ENCODE measurements at regions not wholly inside any gene's neighbourhood (a gene's known extent, or its start where the extent isn't known, plus 50 kb on each side); places are given as distances from the start of the nearest gene placed in this dataset.

GRCh38 chr22:34845391-34845790, 220.6 kb upstream of the ISX start:
- DNase-seq: no peak

DNA sequence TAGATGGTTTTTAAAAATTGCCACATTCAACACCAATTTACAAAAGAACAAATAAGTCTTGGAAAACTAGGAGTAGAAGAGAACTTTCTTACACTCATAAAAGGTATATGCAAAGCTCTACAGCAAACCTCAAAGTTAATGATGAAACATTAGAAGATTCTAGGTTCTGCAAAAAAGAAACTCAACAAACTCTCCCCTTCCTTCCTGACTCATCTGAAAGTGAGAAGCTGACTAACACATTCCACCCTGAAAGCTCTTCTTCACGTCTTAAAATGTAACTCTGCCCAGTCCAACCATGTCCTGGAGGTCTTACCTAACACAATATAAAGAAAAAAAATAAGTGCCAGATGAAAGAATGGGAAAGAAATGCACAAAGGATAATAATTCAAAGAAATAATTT, 218.9 kb upstream of the ISX start:
- no peak for DNase-seq

- no peak for DNase-seq
Measured at GRCh38 chr22:34849965-34850364, 216.0 kb upstream of the ISX start.

- no peak for DNase-seq
Measured at GRCh38 chr22:34851918-34852662, 213.9 kb upstream of the ISX start.

- DNase-seq: no peak
Measured at GRCh38 chr22:34855471-34855870, 210.5 kb upstream of the ISX start.

- no peak for DNase-seq
Measured at GRCh38 chr22:34858066-34858465, 207.9 kb upstream of the ISX start.

DNA sequence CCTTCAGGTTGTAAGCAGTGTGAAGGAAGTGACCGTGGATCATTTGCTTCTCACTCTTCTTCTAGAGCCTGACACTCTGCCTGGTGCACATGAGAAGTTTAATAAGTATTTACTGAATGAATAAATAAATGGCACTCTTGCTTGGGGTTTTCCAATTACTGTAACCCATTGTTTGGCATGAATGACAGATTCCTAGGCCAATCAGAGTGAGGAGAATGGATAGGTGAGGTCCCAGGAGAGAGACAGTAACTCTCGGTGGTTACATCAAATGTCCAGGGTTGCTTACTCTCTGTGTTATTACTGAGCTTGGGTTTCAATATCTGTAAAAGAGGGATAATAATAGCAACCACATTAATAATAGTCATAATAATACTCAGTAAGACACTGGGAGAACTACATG, 204.2 kb upstream of the ISX start:
- DNase-seq: no peak

DNA sequence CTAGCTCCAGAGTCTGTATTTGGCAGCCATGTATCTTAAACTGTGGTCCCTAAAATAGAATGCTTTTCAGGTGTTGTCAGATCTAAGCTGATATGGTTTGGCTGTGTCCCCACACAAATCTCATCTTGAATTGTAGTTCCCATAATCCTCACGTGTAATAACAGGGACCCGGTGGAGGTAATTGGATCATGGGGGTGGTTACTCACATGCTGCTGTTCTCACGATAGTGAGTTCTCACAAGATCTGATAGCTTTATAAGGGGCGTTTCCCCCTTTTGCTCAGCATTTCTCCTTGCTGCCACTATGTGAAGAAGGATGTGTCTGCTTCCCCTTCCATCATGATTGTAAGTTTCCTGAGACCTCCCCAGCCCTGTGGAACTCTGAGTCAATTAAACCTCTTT, 199.9 kb upstream of the ISX start:
- no peak for DNase-seq

DNA sequence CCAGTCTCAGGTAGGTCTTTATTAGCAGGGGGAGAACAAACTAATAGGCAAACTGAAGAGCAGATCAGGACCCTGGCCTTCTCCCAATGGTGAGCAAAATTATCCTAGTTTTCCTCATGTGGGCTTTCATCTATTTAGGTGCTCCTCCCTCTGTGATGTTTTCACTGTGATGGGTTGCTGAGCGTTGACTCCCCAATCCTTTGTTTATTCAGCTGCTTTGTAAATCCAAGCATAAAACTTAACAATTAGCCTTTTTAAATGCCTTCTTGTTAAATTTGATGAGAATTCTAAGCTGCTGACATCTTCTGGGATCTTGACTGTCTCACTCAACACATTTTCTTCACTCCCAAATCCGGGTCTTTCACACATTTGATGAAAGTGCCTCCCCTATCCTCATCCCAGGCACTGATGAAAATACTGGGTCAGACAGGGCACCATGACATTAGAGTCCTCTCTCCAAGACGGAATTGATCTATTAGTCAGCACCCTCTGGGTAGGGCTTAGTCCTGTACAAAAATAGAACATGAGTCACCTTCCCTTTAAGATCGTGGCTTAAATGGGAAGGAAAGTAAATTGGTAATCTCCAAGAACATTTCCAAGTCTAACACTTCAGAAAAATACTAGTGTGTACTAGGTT, 199.3 kb upstream of the ISX start:
- no peak for DNase-seq

DNA sequence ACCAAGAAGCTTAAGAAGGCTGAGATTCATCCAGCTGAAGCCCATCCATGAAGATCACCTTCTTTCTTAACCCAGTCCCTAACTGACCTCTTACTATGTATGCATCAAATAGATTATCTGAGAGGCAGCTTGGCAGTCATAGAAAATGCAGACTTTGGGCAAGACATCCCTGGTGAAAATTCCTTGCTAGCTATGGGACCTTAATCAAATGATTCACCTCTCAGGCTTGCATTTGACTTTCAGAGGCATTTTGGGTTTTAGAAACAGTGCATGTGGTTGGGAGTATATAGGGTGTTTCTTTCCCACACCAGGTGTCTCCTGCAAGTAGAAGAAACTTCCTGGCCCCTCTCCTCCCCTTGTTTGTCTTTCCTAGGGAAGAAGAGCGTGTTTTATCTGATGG, 188.5 kb upstream of the ISX start:
- DNase-seq: no peak

DNA sequence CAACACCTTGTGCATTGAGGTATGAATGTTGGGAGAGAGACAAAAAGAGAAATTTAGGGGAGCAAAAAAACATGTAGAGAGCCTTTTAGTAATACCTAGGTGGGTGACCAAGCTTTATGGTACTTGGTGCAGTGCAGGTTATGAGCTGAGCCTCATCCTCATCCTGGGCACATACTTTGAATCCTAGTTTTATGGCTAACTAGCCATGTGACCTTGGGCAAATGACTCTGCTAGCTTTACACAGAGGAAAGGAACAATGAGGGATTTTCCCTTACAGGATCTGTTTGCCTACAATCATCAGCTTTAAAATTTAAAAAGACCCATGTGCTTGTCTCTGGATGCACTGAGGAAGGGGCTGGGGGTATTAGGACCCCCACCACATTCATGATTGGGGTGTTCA, 187.8 kb upstream of the ISX start:
- no peak for DNase-seq

DNA sequence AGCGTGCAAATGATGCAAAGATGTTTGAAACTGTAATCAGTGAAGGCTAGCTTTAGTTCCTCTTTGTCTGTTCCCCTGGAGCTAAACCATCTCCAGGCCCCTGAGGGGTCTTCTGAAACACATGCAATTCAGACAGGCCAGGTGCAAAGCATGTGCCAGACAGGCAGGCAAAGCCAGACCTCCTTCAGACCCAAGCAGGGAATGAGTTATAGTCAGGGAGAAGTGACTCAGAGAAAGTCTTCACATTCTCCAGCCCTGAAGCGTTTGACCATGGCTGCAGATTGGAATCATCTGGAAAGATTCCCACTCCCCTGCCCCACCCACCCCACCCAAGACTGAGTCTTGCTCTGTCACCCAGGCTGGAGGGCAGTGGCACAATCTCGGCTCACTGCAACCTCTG, 187.0 kb upstream of the ISX start:
- no peak for DNase-seq

GRCh38 chr22:34880662-34881061, 185.3 kb upstream of the ISX start:
- DNase-seq: no peak

GRCh38 chr22:34881453-34881852, 184.5 kb upstream of the ISX start:
- DNase-seq: no peak

DNA sequence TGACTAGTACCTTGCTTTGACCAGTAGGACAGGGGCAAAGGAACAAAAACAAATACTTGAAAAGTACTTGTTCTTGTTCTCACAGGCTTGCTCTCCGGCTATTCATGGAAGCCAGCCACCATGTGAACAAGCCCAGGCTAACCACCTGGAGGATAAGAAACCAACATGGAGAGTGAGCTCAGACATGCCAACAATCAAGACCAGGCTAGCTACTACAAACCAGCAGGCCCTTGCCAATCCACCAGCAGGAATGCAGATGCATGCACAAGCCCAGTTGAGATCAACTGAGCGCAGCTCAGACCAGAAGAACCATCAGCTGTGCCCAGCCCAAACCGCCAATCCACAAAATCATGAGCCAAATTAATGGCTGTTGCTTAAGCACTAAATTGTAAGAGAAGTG, 180.1 kb upstream of the ISX start:
- DNase-seq: no peak

GRCh38 chr22:34886391-34886790, 179.6 kb upstream of the ISX start:
- no peak for DNase-seq

DNA sequence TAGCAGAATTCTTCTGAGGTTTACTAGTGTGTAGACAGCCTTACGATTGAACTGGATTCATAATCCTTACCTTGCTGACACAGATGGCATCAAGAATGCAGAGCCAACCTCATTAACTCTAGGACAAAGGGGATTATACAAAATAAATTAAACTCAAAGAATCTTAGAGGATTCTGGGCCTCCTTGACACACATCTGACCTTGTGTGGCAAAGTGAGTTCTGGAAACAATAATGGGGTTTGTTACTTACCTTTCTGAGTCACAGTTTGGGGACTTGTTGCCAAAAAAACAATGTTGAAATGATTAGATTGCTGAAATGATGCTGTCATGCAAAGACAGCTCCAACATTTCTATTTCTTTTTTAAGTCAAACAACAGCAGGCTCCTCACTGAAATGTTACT, 179.1 kb upstream of the ISX start:
- no peak for DNase-seq

- no peak for DNase-seq
Measured at GRCh38 chr22:34897126-34897525, 168.8 kb upstream of the ISX start.

DNA sequence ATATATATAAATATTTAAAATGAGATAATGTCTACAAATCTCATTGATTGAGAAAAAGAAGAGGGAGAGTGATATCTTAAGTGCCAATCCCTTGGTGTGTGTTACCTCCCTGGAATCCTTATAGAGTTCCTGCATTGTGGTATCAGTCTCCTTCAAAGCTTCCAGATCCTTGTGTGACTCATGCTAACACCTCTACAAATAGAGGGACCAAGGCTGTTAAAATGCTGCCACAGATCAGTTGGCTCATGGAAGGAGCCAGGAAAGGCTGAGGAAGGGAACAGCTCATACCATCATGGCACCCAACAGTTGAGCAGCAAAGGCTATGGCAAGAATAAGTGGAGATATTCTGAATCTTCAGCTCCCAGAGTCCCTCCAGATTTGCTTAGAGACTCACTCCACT, 163.6 kb upstream of the ISX start:
- DNase-seq: no peak

DNA sequence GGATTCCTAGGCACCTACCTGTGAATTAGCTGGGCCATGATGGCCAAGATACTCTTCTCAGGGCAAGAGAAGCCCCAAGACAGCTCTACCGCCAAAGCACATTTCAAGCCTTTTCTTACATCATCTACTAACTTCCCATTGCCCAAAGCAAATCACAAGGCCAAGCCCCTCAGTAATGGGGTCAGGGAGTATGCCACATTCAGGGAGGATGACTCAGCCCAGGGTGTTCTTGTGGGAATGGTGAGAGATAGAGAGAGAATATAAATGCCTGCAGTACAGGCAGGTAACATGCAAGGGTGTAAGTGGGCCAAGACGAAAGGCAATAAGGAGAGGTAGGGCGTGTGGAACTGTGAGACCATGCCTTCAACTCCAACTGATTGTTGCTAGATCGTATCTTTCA, 162.5 kb upstream of the ISX start:
- no peak for DNase-seq

DNA sequence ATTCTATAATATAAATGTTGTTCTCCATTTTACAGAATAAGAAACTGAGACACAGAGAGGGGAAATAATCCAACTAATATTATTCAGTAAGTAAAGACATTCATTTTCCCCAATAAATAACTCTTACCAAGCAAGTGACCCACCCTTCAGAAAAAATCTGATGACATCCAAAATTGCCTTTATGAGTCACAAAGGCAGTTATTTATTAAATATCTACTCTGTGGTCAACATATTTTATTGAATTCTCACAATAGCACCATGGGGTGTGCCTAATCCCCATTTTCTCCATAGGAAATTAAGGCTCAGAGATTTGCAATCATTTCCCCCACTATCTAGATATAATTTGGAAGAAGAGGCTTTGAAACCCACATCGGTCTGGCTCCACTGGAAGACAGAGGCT, 161.5 kb upstream of the ISX start:
- DNase-seq: no peak

DNA sequence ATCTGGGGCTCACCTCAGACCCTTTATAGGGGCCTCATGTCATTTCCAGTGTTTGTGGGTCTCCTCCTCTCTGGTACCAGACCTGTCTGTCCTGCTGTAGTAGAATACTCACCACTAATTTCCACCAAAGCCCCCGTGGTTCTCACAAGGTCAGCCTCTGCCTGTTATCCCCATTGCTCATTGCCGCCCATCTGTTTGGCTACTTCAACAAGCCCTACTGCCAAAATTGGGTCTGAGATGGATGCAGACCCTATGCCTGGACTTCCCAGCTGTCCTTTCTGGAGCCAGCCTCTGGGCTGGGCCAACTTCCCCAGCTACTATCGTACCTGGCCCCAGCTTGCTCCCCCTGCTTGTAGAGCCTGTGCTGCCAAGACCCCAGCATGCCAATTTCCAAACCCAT, 152.1 kb upstream of the ISX start:
- DNase-seq: no peak

DNA sequence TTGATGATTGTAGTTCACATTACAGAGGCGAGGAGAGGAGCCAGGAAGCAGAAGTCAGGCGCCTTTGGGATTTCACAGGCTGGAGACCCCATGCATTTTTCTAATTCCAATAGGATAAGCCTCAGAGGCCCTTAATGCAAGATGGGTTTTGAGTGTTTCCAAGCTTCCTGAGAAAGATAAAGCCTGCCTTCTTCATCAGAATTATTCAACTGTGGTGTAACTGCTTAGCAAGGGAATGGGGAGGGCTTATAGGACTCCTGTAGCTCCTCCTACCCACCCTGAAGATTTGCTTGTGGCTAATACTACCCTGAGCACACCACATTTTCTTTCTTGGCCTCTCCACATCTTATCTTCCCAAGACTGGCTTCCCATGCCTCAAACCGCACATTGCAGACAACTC, 151.1 kb upstream of the ISX start:
- no peak for DNase-seq

- no peak for DNase-seq
Measured at GRCh38 chr22:34917239-34917638, 148.7 kb upstream of the ISX start.

DNA sequence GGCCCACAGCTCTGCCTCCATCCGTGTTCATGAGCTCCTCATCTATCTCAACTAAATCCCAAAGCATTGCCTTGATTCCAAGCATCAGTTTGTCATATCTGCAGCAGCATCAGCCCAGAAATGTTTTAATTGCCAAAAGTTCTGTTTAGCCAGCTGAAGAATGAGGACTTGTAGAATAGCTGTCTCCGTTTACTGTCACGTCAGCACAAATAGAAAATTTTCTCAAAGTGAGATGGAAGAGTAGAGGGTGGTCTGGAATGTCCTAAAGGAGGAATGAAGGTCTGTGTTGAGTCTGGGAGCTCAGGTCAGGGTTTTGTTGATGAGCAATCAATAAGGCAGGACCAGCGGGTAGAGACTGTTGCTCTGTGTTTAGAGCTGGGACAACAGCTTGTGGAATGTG, 134.9 kb upstream of the ISX start:
- no peak for DNase-seq
